HCT116 (cell line): ENCODE measurements at regions not wholly inside any gene's neighbourhood (a gene's known extent, or its start where the extent isn't known, plus 50 kb on each side); places are given as distances from the start of the nearest gene placed in this dataset.

Experiments
- ATAC-seq: fragments of 200-7000 bp; cut with Tn5 transposase; 2 replicates; pipeline ENCODE4 v1.9.1; 2020; ENCODE audit warnings: mild to moderate bottlenecking, moderate library complexity
- BruUV-seq: library from RNA; stranded (reverse); fragments of 400-500 nt; replicated peaks from 2 replicates; lab custom pipeline; 2021; lab: Mats Ljungman, UMichigan
- CTCF ChIA-PET: fragments of 300-600 bp; sonication (Branson Sonifier 250); formaldehyde crosslinking; loops from one replicate; lab custom pipeline; 2021; ENCODE audit warnings: antibody characterized with exemption; lab: Charles Lee
- POLR2A ChIA-PET: fragments of 300-600, 350-600 bp; sonication (Branson Sonifier 250); formaldehyde crosslinking; loops from one replicate; lab custom pipeline; 2021; ENCODE audit warnings: antibody characterized with exemption; lab: Charles Lee
- RAD21 ChIA-PET, 2 experiments: fragments of 300-600 bp; sonication (Branson Sonifier 250); formaldehyde crosslinking; loops; one replicate each; lab custom pipeline; 2023; ENCODE audit warnings: low total read pairs in 2 of 2; ENCODE audit not compliant: uncharacterized antibody in 2 of 2, unreplicated experiment in 2 of 2, low non-redundant PET in 1 of 2; lab: Charles Lee
- DNase-seq: peaks from one replicate; pipeline ENCODE4 v3.0.0-alpha.2; 2010; ENCODE audit warnings: low read depth, low spot score
- H2AFZ ChIP-seq: fragments of 200-600 bp; shearing (Covaris generic), sonication (generic); 2 replicates; pipeline ENCODE4 v1.6.1; 2017; ENCODE audit warnings: low read depth, mixed run types, mixed read lengths, antibody characterized with exemption, low read length; ENCODE audit not compliant: poor library complexity, severe bottlenecking
- H3K27ac ChIP-seq: 2 replicates; pipeline ENCODE4 v1.5.1; 2012; ENCODE audit warnings: low read depth, low read length
- H3K27me3 ChIP-seq: fragments of 200-600 bp; sonication (generic); 2 replicates; pipeline ENCODE4 v1.6.1; 2016; ENCODE audit warnings: mixed run types, low read length, mixed read lengths; ENCODE audit not compliant: insufficient read depth
- H3K36me3 ChIP-seq, 2 experiments: fragments of 200-500 bp in 1 of 2; fragments of 200-600 bp in 1 of 2; sonication (Bioruptor generic) in 1 of 2; sonication (generic) in 1 of 2; 2 replicates each; pipeline versions ENCODE4 v1.5.1 to v1.6.1; 2014 to 2016; ENCODE audit warnings: low read length in 2 of 2, inconsistent platforms in 1 of 2, mixed read lengths in 1 of 2, mixed run types in 1 of 2; ENCODE audit not compliant: insufficient read depth in 2 of 2, control insufficient read depth in 1 of 2
- H3K4me1 ChIP-seq, 2 experiments: fragments of 200-600 bp in 1 of 2; sonication (generic) in 1 of 2; 2 replicates each; pipeline versions ENCODE4 v1.5.1 to v1.6.1; 2012 to 2017; ENCODE audit warnings: low read length in 2 of 2, inconsistent platforms in 1 of 2, mild to moderate bottlenecking in 1 of 2, mixed read lengths in 1 of 2, mixed run types in 1 of 2, moderate library complexity in 1 of 2; ENCODE audit not compliant: insufficient read depth in 2 of 2, control insufficient read depth in 1 of 2
- H3K4me2 ChIP-seq: fragments of 200-600 bp; sonication (generic); 2 replicates; pipeline ENCODE4 v1.6.1; 2017; ENCODE audit warnings: mixed run types, low read length, mixed read lengths
- H3K4me3 ChIP-seq, 2 experiments: fragments of 200-600 bp in 1 of 2; sonication (generic) in 1 of 2; replicated peaks in 1 of 2; 2 replicates each; pipeline ENCODE4 v1.5.1; 2011 to 2016; ENCODE audit warnings: low read length in 2 of 2, control low read depth in 1 of 2, low read depth in 1 of 2, mild to moderate bottlenecking in 1 of 2, mixed read lengths in 1 of 2, mixed run types in 1 of 2
- H3K79me2 ChIP-seq: fragments of 200-600 bp; sonication (generic); 2 replicates; pipeline ENCODE4 v1.6.1; 2017; ENCODE audit warnings: mild to moderate bottlenecking, mixed run types, low read length, moderate library complexity, mixed read lengths; ENCODE audit not compliant: insufficient read depth
- H3K9ac ChIP-seq: fragments of 200-600 bp; sonication (generic); 2 replicates; pipeline ENCODE4 v1.6.1; 2016; ENCODE audit warnings: low read length, mixed read lengths
- H3K9me2 ChIP-seq: fragments of 200-600 bp; sonication (generic), shearing (Covaris generic); 2 replicates; pipeline ENCODE4 v1.6.1; 2017; ENCODE audit warnings: mixed run types, mild to moderate bottlenecking, moderate library complexity; ENCODE audit not compliant: insufficient read depth
- H3K9me3 ChIP-seq, 2 experiments: fragments of 200-500 bp in 1 of 2; fragments of 200-600 bp in 1 of 2; sonication (Bioruptor generic) in 1 of 2; sonication (generic) in 1 of 2; 2 replicates each; pipeline ENCODE4 v1.6.1; 2014 to 2017; ENCODE audit warnings: low read length in 2 of 2, mixed read lengths in 2 of 2, inconsistent platforms in 1 of 2, low read depth in 1 of 2, mild to moderate bottlenecking in 1 of 2, mixed run types in 1 of 2, moderate library complexity in 1 of 2; ENCODE audit not compliant: control insufficient read depth in 1 of 2, insufficient read depth in 1 of 2
- H4K20me1 ChIP-seq: fragments of 200-600 bp; sonication (generic), shearing (Covaris generic); 2 replicates; pipeline ENCODE4 v1.6.1; 2017; ENCODE audit warnings: mixed run types, mild to moderate bottlenecking, moderate library complexity; ENCODE audit not compliant: insufficient read depth
- CBX3 ChIP-seq: IDR thresholded peaks from 2 replicates; pipeline ENCODE4 v1.6.1; 2012; ENCODE audit warnings: low read depth
- ELF1 ChIP-seq: IDR thresholded peaks from 2 replicates; pipeline ENCODE4 v1.6.1; 2012; ENCODE audit warnings: low read depth, borderline replicate concordance
- EZH2 ChIP-seq: fragments of 200-600 bp; sonication (generic); IDR thresholded peaks from 2 replicates; pipeline ENCODE4 v1.6.1; 2017; ENCODE audit warnings: antibody characterized with exemption, mixed run types
- POLR2AphosphoS5 ChIP-seq: IDR thresholded peaks from 2 replicates; pipeline ENCODE4 v1.6.1; 2011; ENCODE audit warnings: mild to moderate bottlenecking, low read depth, low read length, moderate library complexity
- RAD21 ChIP-seq: IDR thresholded peaks from 2 replicates; pipeline ENCODE4 v1.6.1; 2012; ENCODE audit warnings: low read depth, mild to moderate bottlenecking
- SP1 ChIP-seq: IDR thresholded peaks from 2 replicates; pipeline ENCODE4 v1.6.1; 2012; ENCODE audit warnings: low read depth
- SRF ChIP-seq: IDR thresholded peaks from 2 replicates; pipeline ENCODE4 v1.6.1; 2012; ENCODE audit warnings: low read depth
- TCF7L2 ChIP-seq: IDR thresholded peaks from 2 replicates; pipeline ENCODE4 v1.7.0; 2011; ENCODE audit warnings: borderline replicate concordance, inconsistent platforms; ENCODE audit not compliant: insufficient read depth, insufficient read length; ENCODE audit errors: extremely low read depth
- YY1 ChIP-seq: IDR thresholded peaks from 2 replicates; pipeline ENCODE4 v1.6.1; 2011; ENCODE audit warnings: low read length, low read depth, moderate library complexity, mild to moderate bottlenecking; ENCODE audit not compliant: insufficient replicate concordance; ENCODE audit errors: extremely low read depth
- ZFX ChIP-seq: fragments of 450-650 bp; IDR thresholded peaks from 2 replicates; pipeline ENCODE4 v1.6.1; 2017
- ZNF274 ChIP-seq: fragments of 200-500 bp; sonication (Bioruptor generic); IDR thresholded peaks from 2 replicates; pipeline ENCODE4 v1.6.1; 2014; ENCODE audit warnings: mild to moderate bottlenecking, low read depth, low read length, inconsistent platforms
- intact Hi-C: fragments of 100-400 bp; cut with micrococcal nuclease; formaldehyde crosslinking; loops from 2 replicates; pipeline ENCODE4 v1.10.0; 2022
- TF ChIP-seq, protein P1 (sequence below): IDR thresholded peaks from 2 replicates; pipeline ENCODE4 v1.6.1; 2012
- TF ChIP-seq, protein P2 (sequence below): IDR thresholded peaks from 2 replicates; pipeline ENCODE4 v1.6.1; 2012; ENCODE audit warnings: low read depth
- TF ChIP-seq, protein P3 (sequence below): IDR thresholded peaks from 2 replicates; pipeline ENCODE4 v1.6.1; 2012

DNA sequence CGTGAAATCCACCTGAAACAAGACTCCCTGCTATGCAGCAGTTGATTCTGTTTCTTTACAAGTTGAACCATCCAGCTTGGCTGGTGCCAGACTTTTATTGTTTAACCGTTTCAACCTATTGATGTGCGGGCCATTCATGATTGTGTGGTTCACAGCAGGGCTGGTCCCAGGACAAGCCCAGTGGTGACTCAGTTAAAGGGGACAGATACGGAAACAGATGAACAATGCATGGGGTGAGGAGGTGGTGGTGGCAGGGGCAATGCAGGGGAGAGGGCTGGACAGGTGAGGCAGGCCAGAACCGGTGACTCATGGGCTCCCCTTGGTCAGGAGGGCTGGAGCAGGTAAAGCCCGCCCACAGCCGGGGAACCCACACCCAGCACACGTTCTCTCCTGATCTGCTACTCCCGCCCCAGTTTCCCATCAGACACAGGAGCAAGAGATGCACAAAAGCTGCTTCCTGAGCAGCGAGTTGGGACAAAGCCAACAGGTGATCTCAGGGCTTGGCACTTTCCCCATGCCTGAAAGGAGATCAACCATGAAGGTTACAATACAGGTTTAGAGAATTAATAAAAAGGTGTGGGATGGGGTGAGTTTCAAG is 232.2 kb downstream of the LY86 start (continued):
- TF ChIP-seq RAD21: no peak
- no peak for TF ChIP-seq SP1
- TF ChIP-seq, protein P1, sequence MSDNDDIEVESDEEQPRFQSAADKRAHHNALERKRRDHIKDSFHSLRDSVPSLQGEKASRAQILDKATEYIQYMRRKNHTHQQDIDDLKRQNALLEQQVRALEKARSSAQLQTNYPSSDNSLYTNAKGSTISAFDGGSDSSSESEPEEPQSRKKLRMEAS: no peak
- TF ChIP-seq ZNF274: no peak
- no peak for TF ChIP-seq ZFX
- TF ChIP-seq, protein P2, sequence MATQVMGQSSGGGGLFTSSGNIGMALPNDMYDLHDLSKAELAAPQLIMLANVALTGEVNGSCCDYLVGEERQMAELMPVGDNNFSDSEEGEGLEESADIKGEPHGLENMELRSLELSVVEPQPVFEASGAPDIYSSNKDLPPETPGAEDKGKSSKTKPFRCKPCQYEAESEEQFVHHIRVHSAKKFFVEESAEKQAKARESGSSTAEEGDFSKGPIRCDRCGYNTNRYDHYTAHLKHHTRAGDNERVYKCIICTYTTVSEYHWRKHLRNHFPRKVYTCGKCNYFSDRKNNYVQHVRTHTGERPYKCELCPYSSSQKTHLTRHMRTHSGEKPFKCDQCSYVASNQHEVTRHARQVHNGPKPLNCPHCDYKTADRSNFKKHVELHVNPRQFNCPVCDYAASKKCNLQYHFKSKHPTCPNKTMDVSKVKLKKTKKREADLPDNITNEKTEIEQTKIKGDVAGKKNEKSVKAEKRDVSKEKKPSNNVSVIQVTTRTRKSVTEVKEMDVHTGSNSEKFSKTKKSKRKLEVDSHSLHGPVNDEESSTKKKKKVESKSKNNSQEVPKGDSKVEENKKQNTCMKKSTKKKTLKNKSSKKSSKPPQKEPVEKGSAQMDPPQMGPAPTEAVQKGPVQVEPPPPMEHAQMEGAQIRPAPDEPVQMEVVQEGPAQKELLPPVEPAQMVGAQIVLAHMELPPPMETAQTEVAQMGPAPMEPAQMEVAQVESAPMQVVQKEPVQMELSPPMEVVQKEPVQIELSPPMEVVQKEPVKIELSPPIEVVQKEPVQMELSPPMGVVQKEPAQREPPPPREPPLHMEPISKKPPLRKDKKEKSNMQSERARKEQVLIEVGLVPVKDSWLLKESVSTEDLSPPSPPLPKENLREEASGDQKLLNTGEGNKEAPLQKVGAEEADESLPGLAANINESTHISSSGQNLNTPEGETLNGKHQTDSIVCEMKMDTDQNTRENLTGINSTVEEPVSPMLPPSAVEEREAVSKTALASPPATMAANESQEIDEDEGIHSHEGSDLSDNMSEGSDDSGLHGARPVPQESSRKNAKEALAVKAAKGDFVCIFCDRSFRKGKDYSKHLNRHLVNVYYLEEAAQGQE: no peak

DNA sequence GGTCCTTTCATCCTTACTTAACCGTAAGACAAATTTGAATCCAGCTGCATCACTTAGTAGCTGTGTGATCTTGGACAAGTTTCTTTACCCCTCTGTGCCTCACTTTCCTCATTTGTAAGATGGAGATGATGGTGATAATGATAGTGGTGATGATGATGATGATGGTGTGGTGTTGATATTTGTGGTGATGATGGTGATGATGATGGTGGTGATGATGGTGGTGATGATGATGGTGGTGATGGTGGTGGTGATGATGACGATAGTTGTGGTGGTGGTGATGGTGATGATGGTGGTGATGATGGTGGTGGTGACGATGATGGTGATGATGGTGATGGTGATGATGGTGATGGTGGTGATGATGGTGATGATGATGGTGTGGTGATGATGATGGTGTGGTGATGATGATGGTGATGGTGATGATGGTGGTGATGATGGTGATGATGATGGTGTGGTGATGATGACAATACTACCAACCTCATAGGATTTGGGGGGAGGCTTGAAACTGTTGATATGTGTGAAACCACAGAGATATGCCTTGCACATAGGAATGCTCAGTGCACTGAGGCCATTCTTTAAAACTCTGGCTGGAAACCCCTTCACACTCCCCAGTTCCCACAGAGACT is 233.2 kb downstream of the LY86 start:
- Histone ChIP-seq H3K9me3 (no peaks in the 10 kb centered on the region), H3K4me3 (no peak overlapping the region), H3K36me3 (no peaks in the 10 kb centered on the region), H3K27ac (peak overlapping the region; percentile 60), H3K27me3 (no peaks in the 10 kb centered on the region), H3K4me1 (peaks cover 64 to 92% of the 10 kb centered on the region in 2 experiments), H3K79me2 (no peaks in the 10 kb centered on the region), H3K9me2 (no peaks in the 10 kb centered on the region), H2AFZ (no peak overlapping the region), H4K20me1 (no peaks in the 10 kb centered on the region), H3K4me2 (peak overlapping the region; percentile 61), H3K9ac (peak overlapping the region; percentile 52)
- DNase-seq: no peak
- POLR2A ChIA-PET: interaction anchor here (1.8 to 2.0 kb wide), 2 partner anchors 10 to 237 kb away, joined by 7 to 24 read pairs; no protein-coding TSS in a partner anchor
- RAD21 ChIA-PET: interaction anchor here in 1 of 2 experiments (1.4 kb wide), 1 partner anchor 10 kb away, joined by 5 read pairs; no protein-coding TSS in a partner anchor
- CTCF ChIA-PET: no interaction called here
- BruUV-seq: no TSS peak
- no peak for ATAC-seq
- intact Hi-C loops: loop anchor here (2.0 kb wide), 2 partner anchors 71 to 145 kb away; no protein-coding TSS in a partner anchor
- TF ChIP-seq, protein P3, sequence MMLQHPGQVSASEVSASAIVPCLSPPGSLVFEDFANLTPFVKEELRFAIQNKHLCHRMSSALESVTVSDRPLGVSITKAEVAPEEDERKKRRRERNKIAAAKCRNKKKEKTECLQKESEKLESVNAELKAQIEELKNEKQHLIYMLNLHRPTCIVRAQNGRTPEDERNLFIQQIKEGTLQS: no peak
- TF ChIP-seq EZH2 (no peak), SP1 (no peak), ZNF274 (no peak), CBX3 (no peak), YY1 (no peak), ELF1 (no peak), SRF (no peak), POLR2AphosphoS5 (no peak; the same call in 1 of the 2 replicates), TCF7L2 (no peak)
- TF ChIP-seq, protein P2: no peak
